HG03139 (cell line): ENCODE measurements at regions not wholly inside any gene's neighbourhood (a gene's known extent, or its start where the extent isn't known, plus 50 kb on each side); places are given as distances from the start of the nearest gene placed in this dataset.

ENCODE experiments used
- ATAC-seq: cut with Tn5 transposase; IDR thresholded peaks from one replicate; pipeline ENCODE4 v1.9.1; 2021; ENCODE audit not compliant: unreplicated experiment

DNA sequence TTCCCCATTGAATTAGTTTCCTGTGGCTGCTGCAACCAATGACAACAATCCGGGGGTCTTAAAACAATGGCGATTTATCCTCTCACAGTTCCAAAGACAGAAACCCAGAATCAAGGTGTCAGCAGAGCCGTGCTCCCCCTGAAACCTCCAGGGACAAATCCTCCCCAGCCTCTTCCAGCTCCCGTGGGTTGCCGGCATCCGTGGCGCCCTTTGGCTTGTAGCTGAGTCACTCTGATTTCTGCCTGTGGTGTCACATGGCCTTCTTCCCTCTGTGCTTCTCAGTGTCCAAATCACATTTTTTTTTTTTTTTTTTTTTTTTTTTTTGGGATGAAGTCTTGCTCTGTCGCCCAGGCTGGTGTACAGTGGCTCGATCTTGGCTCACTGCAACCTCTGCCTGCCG is 64.5 kb upstream of the STX18 start:
- no peak for ATAC-seq

DNA sequence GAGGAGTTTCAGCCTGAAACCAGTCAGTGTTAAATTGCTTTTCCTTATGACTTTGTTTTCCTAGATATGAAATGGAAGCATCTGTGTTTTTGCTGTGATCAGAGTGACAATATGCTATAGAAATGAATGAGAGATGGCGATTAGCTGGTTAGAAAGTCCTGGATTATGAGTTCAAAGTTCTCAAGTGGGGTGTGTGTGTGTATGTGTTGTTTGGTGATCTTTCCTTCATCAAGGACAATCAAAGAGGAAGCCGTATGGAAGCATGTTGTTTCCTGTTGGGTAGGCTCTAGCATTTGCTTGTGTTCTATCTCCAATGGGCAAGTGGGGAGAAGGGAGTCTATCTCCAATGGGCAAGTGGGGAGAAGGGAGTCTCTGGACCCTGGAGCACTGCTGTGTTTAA is 64.0 kb upstream of the STX18 start:
- ATAC-seq = no peak

DNA sequence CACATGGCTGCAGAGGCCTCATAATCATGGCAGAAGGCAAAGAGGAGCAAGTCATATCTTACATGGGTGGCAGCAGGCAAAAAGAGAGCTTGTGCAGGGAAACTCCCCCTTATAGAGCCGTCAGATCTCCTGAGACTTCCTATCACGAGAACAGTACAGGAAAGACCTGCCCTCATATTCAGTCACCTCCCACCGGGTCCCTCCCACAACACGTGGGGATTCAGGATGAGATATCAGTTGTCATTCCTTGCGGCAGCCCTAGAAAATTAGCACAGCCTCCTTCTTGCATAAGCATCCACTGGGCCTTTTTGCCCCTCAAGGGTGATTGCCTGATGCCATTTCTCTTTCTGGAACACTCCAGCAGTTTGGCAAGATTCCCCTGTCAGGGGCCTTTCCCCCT is 61.7 kb upstream of the STX18 start:
- ATAC-seq = no peak

DNA sequence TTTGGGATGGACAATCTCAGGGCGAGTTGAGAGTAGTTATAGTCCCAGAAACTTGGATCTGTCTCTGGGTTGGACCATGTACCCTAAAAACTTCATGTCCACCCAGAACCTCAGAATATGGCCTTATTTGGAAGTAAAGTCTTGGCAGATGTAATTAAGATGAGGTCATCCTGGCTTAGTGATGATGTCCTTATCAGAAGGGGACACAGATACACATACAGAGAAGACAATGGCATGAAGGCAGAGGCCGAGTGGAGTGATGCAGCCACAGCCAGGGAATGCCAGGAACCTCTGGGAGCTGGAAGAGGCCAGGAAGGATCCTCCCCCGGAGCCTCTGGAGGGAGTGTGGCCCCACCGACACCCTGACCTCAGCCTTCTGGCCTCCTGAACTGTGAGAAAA is 61.2 kb upstream of the STX18 start:
- no peak for ATAC-seq

DNA sequence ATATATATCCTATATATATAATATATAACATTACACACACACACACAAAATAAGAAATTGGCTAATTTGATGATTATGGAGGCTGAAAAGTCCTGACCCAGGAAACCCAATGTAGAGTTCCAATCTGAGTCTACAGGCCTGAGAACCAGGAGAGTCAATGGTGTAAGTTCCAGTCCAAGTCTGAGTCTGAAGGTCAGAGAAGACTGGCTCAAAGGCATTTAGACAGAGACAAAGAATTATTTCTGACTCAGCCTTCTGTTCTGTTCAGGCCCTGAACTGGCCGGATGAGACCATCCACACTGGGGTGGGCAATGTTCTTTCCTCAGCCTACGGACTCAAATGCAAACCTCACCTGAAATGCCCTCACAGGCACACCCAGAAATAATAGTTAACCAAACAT is 60.6 kb upstream of the STX18 start:
- no peak for ATAC-seq

DNA sequence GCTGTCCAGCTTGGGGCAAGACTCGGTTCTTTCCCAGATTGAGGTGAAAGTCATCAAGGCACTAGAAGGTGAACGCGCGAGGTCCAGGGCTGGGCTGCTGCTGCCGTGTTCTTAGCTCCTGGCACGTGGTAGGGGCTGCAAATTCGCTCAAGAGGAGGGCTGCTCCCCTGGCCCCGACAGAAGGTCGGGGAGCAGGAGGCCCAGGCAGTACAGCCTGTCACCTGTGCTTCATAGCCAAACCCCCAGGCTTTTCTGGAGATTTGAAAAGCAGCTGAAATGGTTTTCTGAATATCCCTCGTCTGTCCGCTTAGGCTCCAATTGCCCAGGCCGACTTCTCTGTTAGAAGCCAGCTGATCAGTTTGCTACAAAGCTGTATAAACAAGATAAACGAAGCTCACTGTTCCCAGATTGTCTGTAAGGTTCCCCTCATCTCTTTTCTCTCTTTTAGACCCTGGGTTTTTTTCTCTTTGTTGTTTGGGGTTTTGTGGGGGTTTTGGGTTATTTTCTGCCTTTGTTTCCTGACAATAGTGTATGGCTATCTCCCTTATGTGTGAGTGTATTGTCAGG is 60.0 kb upstream of the STX18 start:
- no peak for ATAC-seq

DNA sequence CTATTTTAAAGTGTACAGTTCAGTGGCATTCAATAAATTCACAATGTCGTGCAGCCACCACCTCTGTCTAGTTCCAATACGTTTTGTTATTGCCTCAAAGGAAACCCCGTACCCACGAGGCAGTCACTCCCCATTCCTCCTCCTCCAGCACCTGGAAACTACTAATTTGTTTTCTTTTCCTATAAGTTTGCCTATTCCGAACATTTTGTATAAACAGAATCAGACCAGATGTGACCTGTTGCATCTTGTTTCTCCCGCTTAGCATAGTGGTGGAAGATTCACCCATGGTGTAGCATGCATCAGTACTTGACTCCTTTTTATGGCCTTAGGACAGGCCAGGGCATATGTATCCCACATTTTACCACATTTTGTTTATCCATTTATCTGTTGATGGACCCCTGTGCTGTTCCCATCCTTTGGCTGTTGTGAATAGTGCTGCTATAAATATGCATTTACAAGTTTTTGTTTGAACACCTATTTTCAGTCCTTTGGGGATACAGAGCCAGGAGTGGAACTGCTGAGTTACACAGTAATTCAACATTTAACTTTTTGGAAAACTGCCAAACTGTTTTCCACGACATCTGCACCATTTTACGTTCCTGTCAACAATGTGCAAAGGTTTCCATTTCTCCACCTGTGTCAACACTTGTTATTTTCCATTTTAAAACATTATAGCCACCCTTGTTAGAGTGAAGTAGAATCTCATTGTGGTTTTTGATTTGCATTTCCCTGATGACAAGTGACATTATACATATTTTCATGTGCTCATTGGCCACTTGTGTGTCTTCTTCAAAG is 57.8 kb upstream of the STX18 start:
- ATAC-seq = no peak

DNA sequence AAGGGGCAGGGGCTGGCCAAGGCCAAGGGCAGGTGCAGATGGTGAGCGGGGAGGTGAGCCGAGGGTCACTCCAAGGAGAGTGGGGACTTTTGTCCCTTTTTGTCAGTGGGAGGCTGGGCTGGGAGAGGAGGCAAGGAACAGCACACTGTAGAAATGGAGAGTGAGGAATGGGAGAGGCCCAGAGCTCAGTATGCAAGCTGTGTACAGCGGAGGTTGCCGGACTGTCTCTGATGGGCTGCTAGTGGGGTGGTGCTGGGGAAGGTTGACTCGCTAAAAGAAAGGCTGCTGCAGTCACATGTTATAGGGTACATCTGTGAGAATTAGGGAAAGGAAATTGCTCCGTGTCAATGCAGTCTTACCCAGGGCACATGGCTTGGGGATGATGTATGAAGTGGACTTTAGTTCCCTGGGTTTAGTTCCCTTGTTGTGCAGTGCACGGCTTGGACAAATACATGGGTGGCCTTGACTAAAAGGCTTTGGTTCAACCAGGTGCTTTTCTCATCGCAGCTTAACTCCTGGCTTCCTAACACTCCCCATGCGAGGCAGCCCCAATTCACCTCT is 57.1 kb upstream of the STX18 start:
- no peak for ATAC-seq

DNA sequence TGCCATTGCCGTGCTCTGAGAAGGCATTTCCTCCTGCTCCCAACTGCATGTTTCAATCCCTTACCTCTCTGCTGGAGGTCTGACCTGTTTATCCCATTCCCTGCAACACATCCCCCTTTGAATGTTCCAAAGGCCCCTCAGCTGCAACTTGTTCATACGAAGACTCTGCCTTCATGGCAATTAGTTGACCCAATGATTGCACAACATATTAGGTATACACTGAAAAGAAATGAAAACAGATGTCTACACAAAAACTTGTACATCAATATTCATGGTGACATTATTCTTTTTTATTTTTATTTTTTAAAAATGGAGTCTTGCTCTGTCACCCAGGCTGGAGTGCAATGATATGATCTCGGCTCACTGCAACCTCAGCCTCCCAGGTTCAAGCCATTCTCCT is 54.9 kb upstream of the STX18 start:
- no peak for ATAC-seq

DNA sequence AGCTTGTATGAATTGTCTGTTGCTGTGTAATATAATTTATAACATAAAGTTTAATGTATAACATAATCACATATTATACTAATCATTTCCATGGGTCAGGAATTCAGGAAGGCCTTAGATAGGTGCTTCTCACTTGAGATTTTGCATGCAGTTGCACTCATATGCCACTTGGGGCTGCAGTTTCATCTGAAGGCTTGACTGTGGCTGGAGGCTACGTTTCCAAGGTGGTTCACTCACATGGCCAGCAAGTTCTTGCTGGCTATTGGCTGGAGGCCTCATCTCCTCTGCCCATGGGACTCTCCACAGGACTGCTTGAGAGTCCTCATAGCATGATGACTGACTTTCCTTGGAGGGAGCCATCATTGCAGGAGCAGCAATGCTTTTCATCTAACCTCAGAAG is 53.4 kb upstream of the STX18 start:
- no peak for ATAC-seq

DNA sequence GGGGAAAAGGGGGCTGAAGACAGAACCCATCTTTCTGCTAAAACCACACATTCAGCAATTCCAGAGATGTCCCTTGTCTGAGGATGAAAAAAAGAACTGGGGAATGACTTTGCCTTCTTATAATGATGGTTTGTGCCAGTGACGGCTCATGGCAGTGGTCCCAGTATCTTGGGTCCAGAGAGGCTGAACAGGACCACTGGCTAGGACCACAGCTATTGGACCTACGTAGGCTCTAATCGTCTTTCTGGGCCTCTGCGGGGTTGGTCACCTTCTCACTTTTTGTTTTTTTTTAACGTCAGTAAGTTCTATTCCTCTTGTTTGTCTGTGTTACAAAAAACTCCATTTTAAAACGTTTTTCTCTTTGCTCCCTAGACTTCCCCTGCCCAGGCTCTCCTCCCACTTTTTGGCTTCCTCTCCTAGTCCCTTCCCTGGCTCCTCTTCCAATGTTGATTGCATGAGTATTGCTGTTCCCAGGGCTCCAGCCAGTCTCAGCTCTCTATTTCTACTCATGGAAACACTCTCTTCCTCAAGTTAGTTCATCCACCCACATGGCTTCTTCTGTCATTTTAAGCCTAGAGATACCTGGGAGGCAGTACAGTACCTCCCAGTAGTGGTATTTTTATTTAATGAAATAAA is 52.6 kb upstream of the STX18 start:
- no peak for ATAC-seq

DNA sequence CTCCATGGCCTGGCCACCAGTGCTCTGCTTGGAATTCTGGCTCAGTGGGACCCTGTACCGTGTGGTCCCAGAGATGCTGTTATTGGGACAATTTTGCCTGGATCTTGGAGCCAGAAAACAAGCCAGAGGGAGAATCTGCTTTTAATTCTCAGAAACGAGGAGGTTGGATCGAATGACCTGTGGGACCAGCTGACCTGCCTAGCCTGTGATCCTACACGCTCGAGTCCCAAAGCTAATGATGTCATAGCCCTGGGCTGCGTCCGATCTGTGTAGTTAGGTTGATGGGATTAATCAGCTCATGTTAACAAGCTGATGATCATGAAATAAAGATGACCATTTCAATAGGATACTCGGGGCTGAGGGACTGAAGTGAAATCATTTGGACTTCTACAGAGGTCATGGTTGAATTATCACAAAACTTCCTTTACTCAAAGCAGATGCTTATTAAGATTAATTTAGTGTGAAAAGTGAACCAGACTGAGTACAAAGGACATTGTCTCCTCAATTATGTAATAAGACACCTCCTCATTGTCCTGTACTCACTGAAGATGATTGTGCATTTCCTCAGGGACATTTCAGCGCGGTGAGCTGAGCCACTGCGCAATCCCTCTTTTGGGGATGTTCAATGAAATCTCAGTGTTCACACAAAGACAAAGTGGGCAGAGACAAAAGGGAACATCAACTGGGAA is 51.9 kb upstream of the STX18 start:
- no peak for ATAC-seq

DNA sequence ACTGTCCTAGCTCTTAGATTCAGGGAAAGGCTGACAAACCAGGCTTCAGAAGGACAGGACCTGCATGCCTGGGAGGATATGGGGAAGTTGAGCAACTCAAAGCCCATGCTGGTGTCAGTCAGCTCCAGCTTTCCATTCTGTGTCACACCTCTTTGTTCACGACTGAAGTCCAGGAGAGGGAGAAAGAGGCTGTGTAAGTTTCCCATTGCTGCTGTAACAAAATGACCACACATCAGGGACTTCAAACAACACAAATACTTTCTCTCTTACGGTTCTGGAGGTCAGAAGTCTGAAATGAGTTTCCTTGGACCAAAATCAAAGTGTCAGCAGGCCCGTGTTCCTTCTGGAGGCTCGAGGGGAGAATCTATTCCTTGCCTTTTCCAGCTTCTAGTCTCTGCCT is 50.6 kb upstream of the STX18 start:
- ATAC-seq = no peak
